Common myeloid progenitor, CD34-positive (primary cell): ENCODE measurements at regions not wholly inside any gene's neighbourhood (a gene's known extent, or its start where the extent isn't known, plus 50 kb on each side); places are given as distances from the start of the nearest gene placed in this dataset.

Experiments used
- CTCF ChIA-PET: fragments of 350-600 bp; sonication (Branson Sonifier 250); formaldehyde crosslinking; loops from one replicate; lab custom pipeline; 2021; ENCODE audit warnings: antibody characterized with exemption; lab: Charles Lee
- POLR2A ChIA-PET: fragments of 350-600 bp; sonication (Branson Sonifier 250); formaldehyde crosslinking; loops from one replicate; lab custom pipeline; 2021; ENCODE audit warnings: antibody characterized with exemption; lab: Charles Lee
- DNase-seq, 3 donors: peaks; one replicate each; pipeline versions ENCODE4 v3.0.0 to v3.0.0-alpha.2; 2013
- H3K27ac ChIP-seq, 2 experiments: 1 replicate in 1 of 2; 2 replicates in 1 of 2; pipeline ENCODE4 v1.7.0; 2013; ENCODE audit warnings: inconsistent platforms in 2 of 2, low read length in 2 of 2, mild to moderate bottlenecking in 2 of 2, low read depth in 1 of 2, moderate library complexity in 1 of 2; ENCODE audit not compliant: severe bottlenecking in 2 of 2, insufficient read depth in 1 of 2, poor library complexity in 1 of 2
- H3K27me3 ChIP-seq, 5 experiments: replicated peaks in 2 of 5; 1 replicate in 3 of 5; 2 replicates in 2 of 5; pipeline versions ENCODE4 v1.6.1 to v1.7.0; 2013; ENCODE audit warnings: low read length in 4 of 5, mild to moderate bottlenecking in 2 of 5, moderate library complexity in 2 of 5, inconsistent platforms in 1 of 5; ENCODE audit not compliant: insufficient read depth in 5 of 5, control insufficient read depth in 4 of 5
- H3K36me3 ChIP-seq, 4 experiments: 1 replicate in 2 of 4; 2 replicates in 2 of 4; pipeline versions ENCODE4 v1.6.1 to v1.7.0; 2013; ENCODE audit warnings: low read length in 3 of 4, control low read depth in 1 of 4, mild to moderate bottlenecking in 1 of 4; ENCODE audit not compliant: control insufficient read depth in 4 of 4, insufficient read depth in 4 of 4
- H3K4me1 ChIP-seq, 4 experiments: 1 replicate in 3 of 4; 2 replicates in 1 of 4; pipeline versions ENCODE4 v1.6.1 to v1.7.1; 2013; ENCODE audit warnings: low read length in 3 of 4, mild to moderate bottlenecking in 3 of 4, control low read depth in 1 of 4, inconsistent platforms in 1 of 4, moderate library complexity in 1 of 4; ENCODE audit not compliant: control insufficient read depth in 4 of 4, insufficient read depth in 4 of 4; ENCODE audit errors: control extremely low read depth in 1 of 4
- H3K4me3 ChIP-seq, 7 experiments: 1 replicate in 4 of 7; 2 replicates in 3 of 7; pipeline versions ENCODE4 v1.5.1 to v1.7.0; 2013; ENCODE audit warnings: mild to moderate bottlenecking in 7 of 7, low read length in 6 of 7, moderate library complexity in 6 of 7, inconsistent platforms in 2 of 7, low read depth in 2 of 7, control low read depth in 1 of 7; ENCODE audit not compliant: insufficient read depth in 4 of 7, control insufficient read depth in 1 of 7; ENCODE audit errors: extremely low read depth in 1 of 7
- H3K9me3 ChIP-seq, 5 experiments: 1 replicate in 4 of 5; 2 replicates in 1 of 5; pipeline versions ENCODE4 v1.6.1 to v1.7.1; 2013; ENCODE audit warnings: low read length in 4 of 5, mild to moderate bottlenecking in 2 of 5, inconsistent platforms in 1 of 5, low read depth in 1 of 5, moderate library complexity in 1 of 5; ENCODE audit not compliant: control insufficient read depth in 4 of 5, insufficient read depth in 2 of 5; ENCODE audit errors: control extremely low read depth in 1 of 5
- WGBS: methylation state at CpG from one replicate; pipeline ENCODE4 v1.1.5; 2013; ENCODE audit not compliant: insufficient coverage; 5-methylcytosine and 5-hydroxymethylcytosine counted together

DNA sequence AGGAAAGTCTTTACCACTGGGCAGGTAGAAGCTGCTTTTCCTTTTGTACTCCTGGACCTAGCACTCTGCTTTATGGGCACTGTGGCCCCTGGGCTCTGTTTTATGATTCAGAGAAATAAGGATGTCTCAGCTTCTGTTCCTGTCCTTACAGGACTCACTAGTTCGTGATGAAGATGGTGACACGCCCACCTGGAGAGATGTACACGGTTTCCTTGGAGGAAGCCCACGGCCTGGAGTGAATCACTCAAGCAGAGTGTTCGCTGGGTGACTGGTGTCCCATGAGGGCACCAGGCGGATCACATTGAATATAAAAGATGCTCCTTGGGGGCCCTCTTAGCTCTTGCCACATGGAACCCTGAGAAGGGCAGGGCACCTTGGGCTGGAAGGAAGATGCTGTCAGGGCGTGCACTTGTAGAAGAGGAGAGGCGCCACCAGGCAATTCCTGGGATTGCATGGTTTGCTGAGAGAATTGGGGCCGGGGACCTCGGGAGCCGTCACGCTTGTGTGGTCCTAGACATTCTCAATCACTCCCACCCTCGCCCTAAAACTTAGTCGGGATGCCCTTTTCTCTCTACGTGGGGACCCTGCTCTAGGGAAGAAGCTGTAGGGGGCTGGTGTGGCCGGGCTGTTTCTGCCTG lies 202.6 kb downstream of the TSHZ3 start:
- H3K27me3 ChIP-seq: no peaks in the 10 kb centered on the region
- H3K36me3 ChIP-seq: no peaks in the 10 kb centered on the region
- H3K4me1 ChIP-seq: no peaks in the 10 kb centered on the region
- H3K9me3 ChIP-seq: no peaks in the 10 kb centered on the region
- CTCF ChIA-PET: no interaction called here
- H3K4me3 ChIP-seq: no peak overlapping the region
- no peak for DNase-seq
- H3K27ac ChIP-seq: no peak overlapping the region
- 99% methylated on average over 12 of the region's 16 CpGs for WGBS
- POLR2A ChIA-PET: no interaction called here

DNA sequence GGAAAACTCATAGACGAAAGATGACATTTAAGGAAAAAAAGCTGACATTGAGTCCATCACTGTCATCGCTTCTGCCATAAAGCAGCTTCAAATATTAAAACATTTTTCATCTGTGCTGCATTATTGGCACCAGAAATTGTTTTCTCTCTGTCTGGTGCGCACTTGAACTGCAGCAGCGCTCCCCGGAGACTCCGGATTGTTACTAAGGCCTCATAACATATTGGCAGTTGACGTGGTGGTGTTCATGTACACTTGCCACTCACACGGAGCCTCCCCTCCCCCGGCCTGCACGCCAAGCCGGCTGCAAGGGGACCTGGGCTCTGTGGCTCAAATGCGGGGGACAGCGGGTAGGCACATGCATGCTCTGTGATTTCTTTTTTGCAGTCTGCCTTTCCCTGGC lies 203.2 kb downstream of the TSHZ3 start:
- no peaks in the 10 kb centered on the region for H3K4me1 ChIP-seq
- H3K27me3 ChIP-seq: no peaks in the 10 kb centered on the region
- no peaks in the 10 kb centered on the region for H3K9me3 ChIP-seq
- no peak for DNase-seq
- H3K36me3 ChIP-seq: no peaks in the 10 kb centered on the region
- H3K27ac ChIP-seq: no peak overlapping the region
- 98% methylated on average over 12 of the region's 13 CpGs for WGBS
- H3K4me3 ChIP-seq: no peak overlapping the region
- ChIA-PET CTCF (no interaction called here), POLR2A (no interaction called here)

DNA sequence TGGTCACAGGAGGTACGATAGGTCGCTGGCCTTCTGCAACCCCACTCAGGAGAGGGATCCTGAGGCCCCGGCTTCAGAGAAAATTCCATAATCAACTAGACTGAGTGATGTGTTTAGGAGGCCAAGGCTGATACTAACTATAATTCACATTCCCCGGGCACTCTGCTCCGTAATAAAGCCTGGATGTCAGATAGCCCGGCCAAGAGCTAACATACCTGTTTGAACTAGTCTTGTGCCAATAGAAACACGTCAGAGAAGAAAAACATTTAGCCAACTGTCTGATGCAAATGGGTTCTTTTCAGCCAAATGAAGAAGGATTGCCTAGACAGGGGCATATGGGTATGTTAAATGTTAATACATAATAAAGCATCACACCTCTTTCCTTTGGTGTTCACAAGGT lies 204.2 kb downstream of the TSHZ3 start:
- Histone ChIP-seq H3K36me3 (no peaks in the 10 kb centered on the region), H3K4me1 (peaks cover 0 to 4% (median 0%) of the 10 kb centered on the region in 4 experiments), H3K9me3 (no peaks in the 10 kb centered on the region), H3K4me3 (no peak overlapping the region), H3K27me3 (no peaks in the 10 kb centered on the region), H3K27ac (no peak overlapping the region)
- POLR2A ChIA-PET: no interaction called here
- DNase-seq: no peak
- 100% methylated on average over 4 of the region's 7 CpGs for WGBS
- CTCF ChIA-PET: no interaction called here

DNA sequence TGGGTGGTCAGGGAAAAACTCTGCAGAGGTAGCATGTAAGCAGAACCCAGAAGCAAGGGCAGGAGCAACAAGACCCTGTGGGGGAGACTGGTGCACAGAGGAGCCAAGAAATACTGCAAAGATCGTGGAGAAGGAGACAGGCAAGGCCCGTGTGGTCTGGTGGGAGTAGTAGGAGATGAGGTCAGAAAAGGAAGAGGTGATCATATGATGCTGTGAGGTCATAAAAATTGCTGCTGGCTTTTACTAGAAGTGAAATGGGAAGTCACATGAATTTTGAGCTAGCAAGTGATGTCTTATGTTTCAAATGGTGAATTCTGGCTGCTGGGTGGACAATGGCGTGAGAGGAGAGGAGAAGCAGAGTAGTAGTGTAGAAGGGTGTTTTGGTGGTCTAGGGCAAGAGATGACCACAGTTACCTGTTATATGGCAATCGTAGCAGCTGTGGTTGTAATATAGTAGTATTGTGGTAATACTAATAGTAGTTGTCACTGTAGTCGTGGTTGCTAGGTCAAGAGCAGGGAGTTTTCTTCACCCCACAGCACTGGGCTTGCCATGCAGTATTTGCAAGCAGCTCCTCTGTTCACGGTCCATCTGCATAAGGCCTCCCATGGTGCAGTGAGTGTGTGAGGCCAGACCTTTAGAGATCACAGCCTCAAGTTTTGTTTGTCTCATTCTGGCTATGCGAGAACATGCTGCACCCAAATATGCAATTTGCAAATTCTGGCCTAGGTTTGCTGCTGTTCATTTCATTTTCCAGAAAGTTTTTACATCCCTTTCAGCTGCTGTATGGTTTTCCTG lies 205.0 kb downstream of the TSHZ3 start:
- Histone ChIP-seq H3K4me3 (no peak overlapping the region), H3K4me1 (peaks cover 0 to 4% (median 0%) of the 10 kb centered on the region in 4 experiments), H3K9me3 (no peaks in the 10 kb centered on the region), H3K27ac (no peak overlapping the region), H3K27me3 (no peaks in the 10 kb centered on the region), H3K36me3 (no peaks in the 10 kb centered on the region)
- CTCF ChIA-PET: no interaction called here
- peak in 1 of 3 donors; percentile 2 for DNase-seq
- WGBS: 95% methylated on average over 7 of the region's 7 CpGs
- POLR2A ChIA-PET: no interaction called here

DNA sequence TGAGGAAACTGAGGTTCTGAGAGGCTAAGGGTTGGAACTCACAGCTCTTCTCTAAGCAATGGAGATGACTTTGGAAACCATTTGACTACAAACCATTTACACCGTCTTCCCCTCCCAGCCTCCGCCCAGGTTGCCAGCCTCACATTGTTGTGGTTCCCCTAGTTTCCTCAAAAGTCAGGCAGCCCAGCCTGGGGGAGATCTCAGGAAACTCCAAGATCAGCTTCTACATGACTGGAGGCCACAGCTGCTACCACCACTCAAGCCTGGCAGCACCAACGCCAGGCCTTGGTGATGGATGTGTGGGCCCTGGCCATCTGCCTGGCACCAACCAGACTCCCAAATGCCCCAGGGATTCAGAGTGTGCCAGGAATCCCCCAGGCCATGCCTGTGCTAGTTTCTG lies 207.9 kb downstream of the TSHZ3 start:
- peak in 2 of 3 donors; percentile 4 to 15 for DNase-seq
- Histone ChIP-seq H3K9me3 (peaks cover 0 to 5% (median 0%) of the 10 kb centered on the region in 5 experiments), H3K4me1 (peaks cover 0 to 4% (median 0%) of the 10 kb centered on the region in 4 experiments), H3K4me3 (no peak overlapping the region), H3K36me3 (no peaks in the 10 kb centered on the region), H3K27me3 (no peaks in the 10 kb centered on the region), H3K27ac (no peak overlapping the region)
- WGBS: 45% methylated on average over 3 of the region's 3 CpGs
- POLR2A ChIA-PET: no interaction called here
- CTCF ChIA-PET: no interaction called here

DNA sequence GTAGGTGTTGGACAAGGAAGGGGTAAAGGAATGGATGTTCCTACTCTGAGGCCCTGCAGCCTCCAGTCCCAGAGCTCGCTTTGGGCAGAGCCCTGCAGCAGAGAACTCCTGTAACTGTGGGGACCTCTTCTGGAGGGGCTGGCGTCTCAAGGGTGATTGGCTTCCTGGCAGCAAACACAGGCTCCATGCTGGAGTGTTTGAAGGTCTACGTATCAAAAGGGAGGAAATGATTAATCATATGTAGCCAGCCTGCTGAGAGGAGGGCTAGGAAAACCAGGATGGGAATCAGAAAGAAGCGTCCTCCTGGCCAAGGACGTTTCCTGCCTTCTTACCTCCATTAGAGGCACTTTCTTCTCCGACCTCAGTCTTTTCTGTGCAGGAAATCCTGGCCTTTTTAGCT lies 208.5 kb downstream of the TSHZ3 start:
- POLR2A ChIA-PET: no interaction called here
- WGBS: 36% methylated on average over 5 of the region's 6 CpGs
- Histone ChIP-seq H3K4me3 (no peak overlapping the region), H3K4me1 (peaks cover 0 to 4% (median 0%) of the 10 kb centered on the region in 4 experiments), H3K36me3 (no peaks in the 10 kb centered on the region), H3K27me3 (peaks cover 0 to 3% (median 0%) of the 10 kb centered on the region in 5 experiments), H3K9me3 (peaks cover 0 to 5% (median 0%) of the 10 kb centered on the region in 5 experiments), H3K27ac (no peak overlapping the region)
- peak in 2 of 3 donors; percentile 7 to 10 for DNase-seq
- CTCF ChIA-PET: no interaction called here

DNA sequence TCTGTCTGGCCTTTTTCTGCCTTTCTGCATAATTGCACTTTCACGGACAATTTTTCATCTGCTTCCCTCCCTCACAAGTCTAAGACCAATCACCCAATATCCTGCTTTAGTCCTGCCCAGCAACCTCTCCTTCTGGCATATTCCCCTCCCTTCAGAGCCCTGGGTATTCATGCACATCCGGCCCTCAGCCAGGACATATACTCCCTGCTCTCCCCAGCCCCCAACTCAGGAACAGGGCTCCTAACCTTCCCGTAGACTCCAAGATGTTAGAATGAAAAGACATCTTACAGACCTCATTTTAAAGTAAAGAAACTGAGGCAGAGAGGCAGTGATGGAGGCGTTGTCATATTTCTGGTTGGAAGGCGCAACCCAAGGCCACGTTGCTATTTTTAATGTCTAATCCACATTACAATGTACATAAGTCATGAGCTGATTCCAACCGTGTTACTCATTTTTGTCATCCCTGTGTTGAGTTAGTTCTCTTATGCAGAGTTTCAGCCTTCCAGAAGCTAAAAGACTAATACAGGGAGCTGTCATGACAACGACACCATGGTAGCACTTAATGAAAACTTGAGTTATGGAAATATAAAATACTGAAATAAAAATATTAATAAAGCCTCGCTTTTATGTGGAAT lies 209.2 kb downstream of the TSHZ3 start:
- Histone ChIP-seq H3K4me1 (peaks cover 0 to 4% (median 0%) of the 10 kb centered on the region in 4 experiments), H3K36me3 (no peaks in the 10 kb centered on the region), H3K4me3 (no peak overlapping the region), H3K27ac (no peak overlapping the region), H3K27me3 (peaks cover 0 to 3% (median 0%) of the 10 kb centered on the region in 5 experiments), H3K9me3 (peaks cover 0 to 5% (median 0%) of the 10 kb centered on the region in 5 experiments)
- no peak for DNase-seq
- WGBS: 93% methylated on average over 3 of the region's 9 CpGs
- CTCF ChIA-PET: no interaction called here
- POLR2A ChIA-PET: no interaction called here
